Epithelial cell of esophagus (primary cell): ENCODE measurements at regions not wholly inside any gene's neighbourhood (a gene's known extent, or its start where the extent isn't known, plus 50 kb on each side); places are given as distances from the start of the nearest gene placed in this dataset.

Experiments used
- DNase-seq: peaks from one replicate; pipeline ENCODE4 v3.0.0; 2010; ENCODE audit warnings: low read depth
- H3K4me3 ChIP-seq: 2 replicates; pipeline ENCODE4 v1.5.1; 2011; ENCODE audit warnings: mild to moderate bottlenecking, low read length, control low read depth
- CTCF ChIP-seq: IDR thresholded peaks from 2 replicates; pipeline ENCODE4 v1.5.1; 2011; ENCODE audit warnings: low read depth, mild to moderate bottlenecking, low read length, control low read depth, inconsistent platforms; ENCODE audit not compliant: insufficient read depth; ENCODE audit errors: missing control alignments

GRCh38 chr2:8095978-8096377, 585.9 kb upstream of the ID2 start:
- H3K4me3 ChIP-seq: no peak overlapping the region
- DNase-seq: no peak
- no peak for TF ChIP-seq CTCF

GRCh38 chr2:8096484-8096883, 585.4 kb upstream of the ID2 start:
- no peak for DNase-seq
- no peak for TF ChIP-seq CTCF
- no peak overlapping the region for H3K4me3 ChIP-seq

GRCh38 chr2:8098476-8099266, 583.2 kb upstream of the ID2 start:
- no peak for DNase-seq
- no peak for TF ChIP-seq CTCF
- H3K4me3 ChIP-seq: no peak overlapping the region

GRCh38 chr2:8099267-8099582, 582.6 kb upstream of the ID2 start:
- DNase-seq: no peak
- H3K4me3 ChIP-seq: no peak overlapping the region
- no peak for TF ChIP-seq CTCF

GRCh38 chr2:8101614-8102277, 580.1 kb upstream of the ID2 start:
- DNase-seq: no peak
- no peak for TF ChIP-seq CTCF

GRCh38 chr2:8102470-8102869, 579.4 kb upstream of the ID2 start:
- DNase-seq: no peak
- no peak for TF ChIP-seq CTCF

More at GRCh38 chr2:8101614-8102277, 580.1 kb upstream of the ID2 start:
- H3K4me3 ChIP-seq: no peak overlapping the region

More at GRCh38 chr2:8102470-8102869, 579.4 kb upstream of the ID2 start:
- no peak overlapping the region for H3K4me3 ChIP-seq
